Lung (tissue), 11 donors: ENCODE measurements at regions not wholly inside any gene's neighbourhood (a gene's known extent, or its start where the extent isn't known, plus 50 kb on each side); places are given as distances from the start of the nearest gene placed in this dataset.

Experiments
- ATAC-seq: fragments of 200-7000 bp; cut with Tn5 transposase; one replicate; pipeline ENCODE4 v1.9.1; 2020; ENCODE audit warnings: moderate number of reproducible peaks; ENCODE audit not compliant: insufficient read depth, low FRiP score
- DNase-seq, 3 donors: peaks; one replicate each; pipeline ENCODE4 v3.0.0-alpha.2; 2013 to 2017
- H3K27ac ChIP-seq, 2 donors: one replicate each; pipeline ENCODE4 v1.5.1; 2013; ENCODE audit warnings: mild to moderate bottlenecking in 2 of 2, moderate library complexity in 2 of 2, control low read depth in 1 of 2, inconsistent platforms in 1 of 2, low read depth in 1 of 2, low read length in 1 of 2
- H3K27me3 ChIP-seq, 3 donors: one replicate each; pipeline ENCODE4 v1.5.1; 2013; ENCODE audit warnings: low read length in 2 of 3; ENCODE audit not compliant: control insufficient read depth in 3 of 3, insufficient read depth in 3 of 3
- H3K36me3 ChIP-seq, 4 donors: one replicate each; pipeline ENCODE4 v1.5.1; 2013; ENCODE audit warnings: low read length in 4 of 4, mild to moderate bottlenecking in 1 of 4, moderate library complexity in 1 of 4; ENCODE audit not compliant: control insufficient read depth in 4 of 4, insufficient read depth in 4 of 4
- H3K4me1 ChIP-seq, 5 donors: one replicate each; pipeline ENCODE4 v1.5.1; 2013; ENCODE audit warnings: low read length in 5 of 5, mild to moderate bottlenecking in 2 of 5, moderate library complexity in 1 of 5; ENCODE audit not compliant: control insufficient read depth in 5 of 5, insufficient read depth in 5 of 5
- H3K4me3 ChIP-seq: one replicate; pipeline ENCODE4 v1.5.1; 2013; ENCODE audit warnings: mild to moderate bottlenecking, control low read depth, moderate library complexity
- H3K9ac ChIP-seq, 2 donors: one replicate each; pipeline ENCODE4 v1.5.1; 2013; ENCODE audit warnings: low read length in 2 of 2, control low read depth in 1 of 2; ENCODE audit not compliant: insufficient read depth in 1 of 2
- H3K9me3 ChIP-seq, 4 donors: one replicate each; pipeline ENCODE4 v1.5.1; 2013; ENCODE audit warnings: low read length in 3 of 4, mild to moderate bottlenecking in 1 of 4, moderate library complexity in 1 of 4; ENCODE audit not compliant: control insufficient read depth in 4 of 4, insufficient read depth in 3 of 4
- CTCF ChIP-seq: IDR thresholded peaks from 2 replicates; pipeline ENCODE4 v1.5.1; 2012; ENCODE audit warnings: mild to moderate bottlenecking; ENCODE audit errors: control extremely low read depth, extremely low read depth
- WGBS, 2 donors: extraction: QIAGEN DNeasy Blood & Tissue Kit; methylation state at CpG; one replicate each; pipeline ENCODE4 v1.1.7; 2013; 5-methylcytosine and 5-hydroxymethylcytosine counted together
- donor health status: control.
- donor health status: control.
- donor health status: Bipolar disorder and iron deficiency.
- donor health status: healthy.
- donor health status: DM: yes; HTN: yes; CAD: no.

- DNase-seq: no peak
- H3K36me3 ChIP-seq: no peaks in the 10 kb centered on the region
- ATAC-seq: no peak
- H3K9me3 ChIP-seq: peaks cover 0 to 2% (median 0%) of the 10 kb centered on the region in 4 donors
- no peak overlapping the region for H3K4me3 ChIP-seq
- no peak overlapping the region for H3K27ac ChIP-seq
- H3K9ac ChIP-seq: no peak overlapping the region
- WGBS, 2 donors: 64 to 82% methylated on average over 2 of the region's 2 CpGs
- H3K4me1 ChIP-seq: no peaks in the 10 kb centered on the region
- H3K27me3 ChIP-seq: no peaks in the 10 kb centered on the region
- TF ChIP-seq CTCF: no peak
Measured at GRCh38 chr10:8815969-8816368, 761.5 kb downstream of the GATA3 start.

- 59 to 71% methylated on average over 2 of the region's 2 CpGs for WGBS, 2 donors
- no peak for TF ChIP-seq CTCF
- no peak overlapping the region for H3K27ac ChIP-seq
- DNase-seq (no peak), ATAC-seq (no peak)
- H3K9ac ChIP-seq: no peak overlapping the region
- H3K27me3 ChIP-seq: no peaks in the 10 kb centered on the region
- peaks cover 0 to 2% (median 0%) of the 10 kb centered on the region in 4 donors for H3K9me3 ChIP-seq
- no peak overlapping the region for H3K4me3 ChIP-seq
- H3K36me3 ChIP-seq: no peaks in the 10 kb centered on the region
- no peaks in the 10 kb centered on the region for H3K4me1 ChIP-seq
Measured at GRCh38 chr10:8817299-8817698, 762.8 kb downstream of the GATA3 start.

GRCh38 chr10:8825611-8826010, 771.1 kb downstream of the GATA3 start:
- no peaks in the 10 kb centered on the region for H3K9me3 ChIP-seq
- H3K27me3 ChIP-seq: no peaks in the 10 kb centered on the region
- no peaks in the 10 kb centered on the region for H3K4me1 ChIP-seq
- no peak for ATAC-seq
- H3K4me3 ChIP-seq: no peak overlapping the region
- H3K36me3 ChIP-seq: no peaks in the 10 kb centered on the region
- 90 to 91% methylated on average over 8 of the region's 8 CpGs for WGBS, 2 donors
- no peak for TF ChIP-seq CTCF
- DNase-seq: no peak
- H3K9ac ChIP-seq: no peak overlapping the region
- H3K27ac ChIP-seq: no peak overlapping the region

- WGBS, 2 donors: 78 to 81% methylated on average over 2 of the region's 2 CpGs
- no peak for DNase-seq
Measured at GRCh38 chr10:8829592-8829991, 775.1 kb downstream of the GATA3 start.

More at GRCh38 chr10:8829592-8829991, 775.1 kb downstream of the GATA3 start:
- H3K9ac ChIP-seq: no peak overlapping the region
- no peak overlapping the region for H3K27ac ChIP-seq
- TF ChIP-seq CTCF: no peak
- H3K36me3 ChIP-seq: no peaks in the 10 kb centered on the region
- no peak for ATAC-seq
- H3K4me1 ChIP-seq: no peaks in the 10 kb centered on the region
- no peaks in the 10 kb centered on the region for H3K27me3 ChIP-seq
- H3K4me3 ChIP-seq: no peak overlapping the region
- no peaks in the 10 kb centered on the region for H3K9me3 ChIP-seq
